AG09319 (cell line): ENCODE measurements at regions not wholly inside any gene's neighbourhood (a gene's known extent, or its start where the extent isn't known, plus 50 kb on each side); places are given as distances from the start of the nearest gene placed in this dataset.

ENCODE experiments used
- DNase-seq: peaks from one replicate; pipeline ENCODE4 v3.0.0-alpha.2; 2010; ENCODE audit warnings: low read depth; ENCODE audit errors: extremely low read depth
- TF ChIP-seq, protein P1 (sequence below): IDR thresholded peaks from 2 replicates; pipeline ENCODE4 v1.5.1; 2011; ENCODE audit warnings: low read depth, mild to moderate bottlenecking, inconsistent platforms, low read length, moderate library complexity

DNA sequence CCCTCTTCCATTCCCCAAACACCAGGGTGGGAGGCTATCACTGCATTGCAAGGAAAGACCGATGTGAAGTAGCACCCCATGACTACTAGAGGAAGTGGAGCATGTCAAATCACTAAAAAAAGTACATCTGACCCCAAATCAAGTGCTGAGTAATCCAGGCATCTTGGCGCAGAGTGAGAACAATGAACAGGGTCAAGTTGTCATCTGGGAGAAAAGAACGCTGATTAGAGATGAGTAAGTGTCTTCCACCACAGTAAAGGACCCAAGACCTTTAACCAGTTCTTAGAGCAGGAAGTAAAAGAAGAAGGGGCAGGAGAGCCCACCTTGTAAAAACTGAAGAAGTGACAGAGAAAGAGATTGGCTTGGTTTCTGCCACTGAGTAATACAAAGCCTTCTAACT lies 75.0 kb upstream of the RAD23B start:
- TF ChIP-seq, protein P1, sequence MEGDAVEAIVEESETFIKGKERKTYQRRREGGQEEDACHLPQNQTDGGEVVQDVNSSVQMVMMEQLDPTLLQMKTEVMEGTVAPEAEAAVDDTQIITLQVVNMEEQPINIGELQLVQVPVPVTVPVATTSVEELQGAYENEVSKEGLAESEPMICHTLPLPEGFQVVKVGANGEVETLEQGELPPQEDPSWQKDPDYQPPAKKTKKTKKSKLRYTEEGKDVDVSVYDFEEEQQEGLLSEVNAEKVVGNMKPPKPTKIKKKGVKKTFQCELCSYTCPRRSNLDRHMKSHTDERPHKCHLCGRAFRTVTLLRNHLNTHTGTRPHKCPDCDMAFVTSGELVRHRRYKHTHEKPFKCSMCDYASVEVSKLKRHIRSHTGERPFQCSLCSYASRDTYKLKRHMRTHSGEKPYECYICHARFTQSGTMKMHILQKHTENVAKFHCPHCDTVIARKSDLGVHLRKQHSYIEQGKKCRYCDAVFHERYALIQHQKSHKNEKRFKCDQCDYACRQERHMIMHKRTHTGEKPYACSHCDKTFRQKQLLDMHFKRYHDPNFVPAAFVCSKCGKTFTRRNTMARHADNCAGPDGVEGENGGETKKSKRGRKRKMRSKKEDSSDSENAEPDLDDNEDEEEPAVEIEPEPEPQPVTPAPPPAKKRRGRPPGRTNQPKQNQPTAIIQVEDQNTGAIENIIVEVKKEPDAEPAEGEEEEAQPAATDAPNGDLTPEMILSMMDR: no peak
- DNase-seq: no peak

DNA sequence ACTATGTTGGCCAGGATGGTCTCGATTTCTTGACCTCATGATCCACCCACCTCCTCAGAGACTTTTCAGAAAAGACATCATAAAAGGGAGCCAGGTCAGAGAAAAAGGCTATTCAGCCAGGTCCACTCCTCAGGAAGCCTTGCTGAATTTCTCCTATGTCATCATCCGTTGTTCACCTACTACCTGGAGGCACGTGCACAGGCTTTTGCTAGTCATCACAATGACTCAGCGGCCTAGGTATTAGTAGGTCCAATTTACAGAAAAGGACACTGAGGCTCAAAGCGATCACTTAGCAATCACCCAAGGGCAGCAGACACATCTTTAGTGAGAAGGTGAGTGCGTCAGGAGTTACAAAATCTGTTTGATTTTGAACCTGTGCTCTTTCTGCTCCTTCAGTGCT lies 72.3 kb upstream of the RAD23B start:
- DNase-seq: no peak
- TF ChIP-seq, protein P1: no peak

DNA sequence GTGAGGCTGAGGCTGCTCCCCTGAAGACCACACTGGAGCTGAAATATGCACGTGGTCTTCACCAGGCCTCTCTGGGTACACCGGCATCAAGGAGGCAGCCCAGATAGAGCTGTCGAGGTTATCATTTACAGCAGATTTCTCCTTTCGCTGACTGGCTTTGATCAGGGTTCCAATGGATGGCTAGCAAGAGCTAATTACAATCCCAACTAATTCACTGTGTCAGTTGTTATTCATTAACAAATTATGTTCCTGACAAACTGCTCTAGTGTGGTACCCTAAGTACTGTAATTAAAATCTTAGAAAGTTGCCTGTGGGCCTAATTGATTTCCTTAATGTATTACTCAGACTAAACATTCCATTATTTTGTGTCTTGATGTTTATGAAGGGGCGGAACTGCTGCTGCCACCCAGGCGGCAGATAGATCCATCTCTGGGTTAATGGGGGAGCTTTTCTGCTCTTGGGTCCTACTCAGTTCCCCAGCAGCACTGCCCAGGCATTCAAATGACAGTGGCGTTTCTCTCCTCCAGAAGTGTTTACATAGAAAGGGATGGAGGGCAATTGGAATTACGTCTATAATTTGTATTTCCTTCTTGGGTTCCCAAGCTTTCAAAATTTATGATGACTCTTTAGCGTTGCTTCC lies 71.7 kb upstream of the RAD23B start:
- no peak for DNase-seq
- TF ChIP-seq, protein P1: no peak

DNA sequence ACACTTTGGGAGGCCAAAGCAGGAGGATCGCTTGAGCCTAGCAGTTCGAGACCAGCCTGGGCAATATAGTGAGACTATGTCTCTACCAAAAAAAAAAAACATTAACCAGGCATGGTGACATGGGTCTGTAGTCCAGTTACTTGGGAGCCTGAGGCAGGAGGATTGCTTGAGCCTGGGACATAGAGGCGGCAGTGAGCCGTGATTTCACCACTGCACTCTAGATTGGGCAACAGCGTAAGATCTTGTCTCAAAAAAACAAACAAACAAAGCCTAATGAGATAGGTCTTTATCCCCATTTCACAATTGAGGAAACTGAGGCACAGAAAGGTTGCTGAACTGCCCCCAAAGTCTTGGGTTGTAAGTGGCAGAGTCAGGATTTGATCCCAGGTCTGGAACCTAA lies 70.5 kb upstream of the RAD23B start:
- TF ChIP-seq, protein P1: no peak

DNA sequence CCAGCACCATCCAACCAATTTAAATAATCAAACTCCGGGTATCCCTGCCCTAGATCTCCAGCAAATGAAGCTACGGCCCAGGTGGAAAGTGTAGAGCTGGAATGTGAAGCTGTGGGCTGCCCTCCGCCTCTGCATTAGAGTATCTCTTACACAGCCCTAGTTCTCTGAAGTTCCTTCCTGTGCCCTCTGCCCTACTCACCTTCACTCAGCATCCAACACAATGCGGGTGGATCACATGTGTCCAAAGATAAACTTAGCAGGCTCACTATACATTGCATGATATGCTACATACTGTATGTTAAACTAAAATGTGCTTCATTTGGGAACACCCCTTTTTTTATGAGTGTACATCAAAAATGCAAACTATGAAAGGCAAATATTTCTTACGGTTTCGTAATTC lies 70.0 kb upstream of the RAD23B start:
- TF ChIP-seq, protein P1: no peak
- no peak for DNase-seq

More for the DNA sequence above, 70.5 kb upstream of the RAD23B start:
- no peak for DNase-seq

DNA sequence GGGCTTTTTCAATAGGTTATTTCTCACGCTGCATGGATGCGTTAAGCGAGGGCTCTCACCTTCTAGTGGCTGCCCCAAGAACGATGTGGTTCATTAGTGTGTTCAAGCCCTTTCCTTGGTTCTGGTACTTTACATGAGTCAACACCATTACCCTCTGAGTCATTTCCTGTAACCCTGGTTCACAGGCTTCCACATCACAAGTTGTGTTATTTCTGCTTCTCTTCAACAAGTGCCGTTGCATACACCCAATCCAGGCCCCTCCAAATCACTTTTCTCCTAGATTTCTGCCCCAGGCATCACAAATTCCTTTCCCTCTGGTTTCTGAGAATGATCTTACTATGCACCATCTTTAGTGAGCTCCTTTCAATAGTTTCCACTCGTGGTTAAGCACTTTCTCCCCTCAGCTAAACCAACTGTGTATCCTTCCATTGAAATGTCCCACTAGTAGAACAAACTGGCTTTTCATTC lies 69.5 kb upstream of the RAD23B start:
- DNase-seq: peak; percentile 22
- TF ChIP-seq, protein P1: no peak

DNA sequence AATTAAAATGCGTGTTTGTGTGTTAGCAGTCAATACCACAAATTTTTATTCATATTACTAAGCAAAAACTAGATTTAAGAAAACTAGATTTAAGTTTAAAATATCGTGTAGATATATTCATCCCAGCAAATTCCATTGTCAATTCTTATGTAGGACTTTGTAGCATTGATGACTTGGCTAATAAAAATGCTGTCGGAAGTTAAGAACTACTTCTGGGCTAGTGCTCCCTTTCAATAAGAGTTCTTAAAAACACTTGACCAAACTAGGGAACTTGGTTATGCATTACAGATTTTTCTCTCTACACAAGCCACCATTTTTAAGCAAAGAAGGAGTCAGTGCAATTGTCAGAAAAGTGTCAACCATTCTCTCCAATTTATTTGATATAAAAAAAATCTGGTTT lies 68.7 kb upstream of the RAD23B start:
- DNase-seq: no peak
- TF ChIP-seq, protein P1: no peak
